Ectodermal cell (in vitro differentiated cells): ENCODE measurements at regions not wholly inside any gene's neighbourhood (a gene's known extent, or its start where the extent isn't known, plus 50 kb on each side); places are given as distances from the start of the nearest gene placed in this dataset.

Experiments
- H3K27ac ChIP-seq: 2 replicates; pipeline ENCODE4 v1.7.0; 2013; ENCODE audit warnings: mild to moderate bottlenecking, low read depth, low read length; ENCODE audit not compliant: insufficient read depth, poor library complexity, severe bottlenecking
- H3K27me3 ChIP-seq: 2 replicates; pipeline ENCODE4 v1.7.0; 2013; ENCODE audit warnings: mild to moderate bottlenecking, low read length; ENCODE audit not compliant: insufficient read depth, control insufficient read depth, poor library complexity, severe bottlenecking
- H3K36me3 ChIP-seq: one replicate; pipeline ENCODE4 v1.7.0; 2013; ENCODE audit warnings: low read length; ENCODE audit not compliant: control insufficient read depth, insufficient read depth
- H3K4me1 ChIP-seq: one replicate; pipeline ENCODE4 v1.7.0; 2013; ENCODE audit warnings: low read length; ENCODE audit not compliant: control insufficient read depth, insufficient read depth
- H3K4me3 ChIP-seq: 2 replicates; pipeline ENCODE4 v1.7.0; 2013; ENCODE audit warnings: low read depth, low read length, control low read depth; ENCODE audit not compliant: insufficient read depth
- H3K9me3 ChIP-seq: 2 replicates; pipeline ENCODE4 v1.7.0; 2013; ENCODE audit warnings: mild to moderate bottlenecking, low read length, moderate library complexity; ENCODE audit not compliant: control insufficient read depth
- WGBS, 2 experiments: methylation state at CpG; one replicate each; pipeline ENCODE4 v1.1.7; 2013; ENCODE audit warnings: missing lambda C conversion rate in 2 of 2; 5-methylcytosine and 5-hydroxymethylcytosine counted together

GRCh38 chr10:10385831-10386230 lies 631.8 kb upstream of the CELF2 start:
- no peaks in the 10 kb centered on the region for H3K27me3 ChIP-seq
- no peak overlapping the region for H3K4me3 ChIP-seq
- H3K36me3 ChIP-seq: no peaks in the 10 kb centered on the region
- H3K27ac ChIP-seq: no peak overlapping the region
- H3K9me3 ChIP-seq: no peaks in the 10 kb centered on the region
- H3K4me1 ChIP-seq: no peaks in the 10 kb centered on the region

GRCh38 chr10:10389182-10389581 lies 628.5 kb upstream of the CELF2 start:
- no peak overlapping the region for H3K27ac ChIP-seq
- H3K9me3 ChIP-seq: no peaks in the 10 kb centered on the region
- H3K4me1 ChIP-seq: no peaks in the 10 kb centered on the region
- WGBS, 2 experiments: 94 to 95% methylated on average over 4 of the region's 4 CpGs
- H3K4me3 ChIP-seq: no peak overlapping the region
- H3K27me3 ChIP-seq: no peaks in the 10 kb centered on the region
- no peaks in the 10 kb centered on the region for H3K36me3 ChIP-seq

GRCh38 chr10:10392511-10392910 lies 625.2 kb upstream of the CELF2 start:
- WGBS, 2 experiments: 96 to 98% methylated on average over 2 of the region's 2 CpGs
- H3K4me1 ChIP-seq: no peaks in the 10 kb centered on the region
- H3K36me3 ChIP-seq: no peaks in the 10 kb centered on the region
- no peaks in the 10 kb centered on the region for H3K9me3 ChIP-seq
- no peak overlapping the region for H3K4me3 ChIP-seq
- no peaks in the 10 kb centered on the region for H3K27me3 ChIP-seq
- no peak overlapping the region for H3K27ac ChIP-seq

GRCh38 chr10:10394933-10395658 lies 622.6 kb upstream of the CELF2 start:
- no peaks in the 10 kb centered on the region for H3K36me3 ChIP-seq
- WGBS, 2 experiments: 93 to 96% methylated on average over 4 of the region's 4 CpGs
- H3K4me1 ChIP-seq: no peaks in the 10 kb centered on the region
- no peak overlapping the region for H3K4me3 ChIP-seq
- no peaks in the 10 kb centered on the region for H3K27me3 ChIP-seq
- no peak overlapping the region for H3K27ac ChIP-seq
- H3K9me3 ChIP-seq: no peaks in the 10 kb centered on the region

GRCh38 chr10:10396601-10397000 lies 621.1 kb upstream of the CELF2 start:
- no peaks in the 10 kb centered on the region for H3K9me3 ChIP-seq
- H3K4me3 ChIP-seq: no peak overlapping the region
- H3K36me3 ChIP-seq: no peaks in the 10 kb centered on the region
- H3K27me3 ChIP-seq: no peaks in the 10 kb centered on the region
- WGBS, 2 experiments: 95 to 99% methylated on average over 3 of the region's 3 CpGs
- H3K4me1 ChIP-seq: no peaks in the 10 kb centered on the region
- H3K27ac ChIP-seq: no peak overlapping the region

DNA sequence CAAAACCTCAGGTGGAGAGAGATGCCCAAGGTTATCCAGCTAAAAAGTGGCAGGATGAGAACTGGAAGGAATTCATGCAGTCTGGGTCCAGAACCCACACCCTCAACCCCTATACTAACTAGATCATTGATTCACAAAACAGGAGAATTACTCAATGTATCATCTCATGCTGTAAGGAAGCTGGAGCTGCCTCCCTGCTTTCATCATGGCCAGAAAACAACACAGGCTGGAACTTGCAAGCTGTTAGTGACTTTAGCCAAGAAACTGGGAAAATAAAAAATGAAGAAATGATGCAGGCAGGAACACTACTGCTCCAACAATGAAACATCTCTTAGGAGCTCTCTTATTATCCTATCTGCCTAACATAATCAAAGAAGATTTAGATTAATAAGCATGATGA lies 619.8 kb upstream of the CELF2 start:
- Histone ChIP-seq H3K27ac (no peak overlapping the region), H3K36me3 (no peaks in the 10 kb centered on the region), H3K4me3 (no peak overlapping the region), H3K27me3 (no peaks in the 10 kb centered on the region), H3K9me3 (no peaks in the 10 kb centered on the region), H3K4me1 (no peaks in the 10 kb centered on the region)

- Histone ChIP-seq H3K36me3 (no peaks in the 10 kb centered on the region), H3K9me3 (no peaks in the 10 kb centered on the region), H3K4me3 (no peak overlapping the region), H3K27ac (no peak overlapping the region), H3K4me1 (no peaks in the 10 kb centered on the region), H3K27me3 (no peaks in the 10 kb centered on the region)
- 87 to 95% methylated on average over 1 of the region's 1 CpG for WGBS, 2 experiments
Measured at GRCh38 chr10:10403762-10404161, 613.9 kb upstream of the CELF2 start.

- no peaks in the 10 kb centered on the region for H3K9me3 ChIP-seq
- no peak overlapping the region for H3K27ac ChIP-seq
- no peaks in the 10 kb centered on the region for H3K4me1 ChIP-seq
- no peaks in the 10 kb centered on the region for H3K36me3 ChIP-seq
- no peaks in the 10 kb centered on the region for H3K27me3 ChIP-seq
- 89 to 91% methylated on average over 3 of the region's 3 CpGs for WGBS, 2 experiments
- H3K4me3 ChIP-seq: no peak overlapping the region
Measured at GRCh38 chr10:10417671-10418070, 600.0 kb upstream of the CELF2 start.

DNA sequence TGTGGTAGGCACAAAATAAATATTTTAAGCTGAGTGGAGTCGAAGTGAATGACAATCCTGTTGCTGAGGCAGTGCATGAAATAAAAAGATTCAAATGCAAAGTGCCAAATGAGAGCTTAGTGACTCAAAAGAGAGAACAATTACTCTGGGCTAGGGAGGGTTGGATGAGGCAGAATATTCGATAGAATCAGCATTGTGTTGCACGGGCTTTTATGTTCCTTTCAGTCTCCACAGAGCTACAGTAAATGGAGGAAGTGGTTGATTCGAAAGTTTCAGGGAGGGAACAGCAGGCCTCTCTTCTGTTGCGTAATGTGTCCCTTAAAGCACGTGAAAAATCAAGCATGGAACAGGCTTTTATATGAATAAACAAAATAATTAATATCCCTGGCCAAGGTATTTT lies 599.3 kb upstream of the CELF2 start:
- Histone ChIP-seq H3K4me1 (no peaks in the 10 kb centered on the region), H3K27me3 (no peaks in the 10 kb centered on the region), H3K36me3 (no peaks in the 10 kb centered on the region), H3K9me3 (no peaks in the 10 kb centered on the region), H3K4me3 (no peak overlapping the region), H3K27ac (no peak overlapping the region)
- WGBS, 2 experiments: 42 to 56% methylated on average over 4 to 5 of the region's 6 CpGs

GRCh38 chr10:10421071-10421470 lies 596.6 kb upstream of the CELF2 start:
- Histone ChIP-seq H3K4me1 (no peaks in the 10 kb centered on the region), H3K36me3 (no peaks in the 10 kb centered on the region), H3K27ac (no peak overlapping the region), H3K27me3 (no peaks in the 10 kb centered on the region), H3K9me3 (no peaks in the 10 kb centered on the region), H3K4me3 (no peak overlapping the region)
- WGBS, 2 experiments: 85 to 89% methylated on average over 5 of the region's 5 CpGs
